ENCODE measurements at regions not wholly inside any gene's neighbourhood (a gene's known extent, or its start where the extent isn't known, plus 50 kb on each side); places are given as distances from the start of the nearest gene placed in this dataset.

GRCh38 chr2:173451118-173451517 lies 96.4 kb downstream of the CDCA7 start:
- Histone ChIP-seq H3K27me3 (peaks cover 0 to 8% (median 0%) of the 10 kb centered on the region in 7 donors), H3K27ac (no peak overlapping the region), H3K36me3 (no peaks in the 10 kb centered on the region), H3K9me3 (peaks cover 0 to 7% (median 0%) of the 10 kb centered on the region in 11 donors), H3K4me1 (peaks cover 0 to 11% (median 2%) of the 10 kb centered on the region in 9 donors), H3K4me3 (no peak overlapping the region)
- DNase-seq, result no peak
- 78 to 81% methylated on average over 8 of the region's 8 CpGs for WGBS, 2 donors
- no peak for TF ChIP-seq CTCF (IDR thresholded peaks at IDR 0.05)
- ATAC-seq, result no peak
- intact Hi-C loops (cut with DNase I), result loop anchor here in 1 of 10 donors (5.0 kb wide), 1 partner anchor 479 kb away; no protein-coding TSS in a partner anchor

- H3K27me3 ChIP-seq, result peaks cover 0 to 8% (median 0%) of the 10 kb centered on the region in 7 donors
- intact Hi-C loops (cut with DNase I), result loop anchor here in 1 of 10 donors (5.0 kb wide), 1 partner anchor 480 kb away; no protein-coding TSS in a partner anchor
- TF ChIP-seq CTCF (IDR thresholded peaks at IDR 0.05), result no peak
- no peak overlapping the region for H3K4me3 ChIP-seq
- H3K36me3 ChIP-seq, result no peaks in the 10 kb centered on the region
- DNase-seq (no peak), ATAC-seq (no peak)
- no peak overlapping the region for H3K27ac ChIP-seq
- WGBS, 2 donors, result 96% methylated on average over 4 of the region's 4 CpGs
- H3K4me1 ChIP-seq, result peaks cover 0 to 11% (median 2%) of the 10 kb centered on the region in 9 donors
- H3K9me3 ChIP-seq, result peaks cover 0 to 5% (median 0%) of the 10 kb centered on the region in 11 donors
Measured at GRCh38 chr2:173451941-173452340, 97.3 kb downstream of the CDCA7 start.

GRCh38 chr2:173452416-173452815 lies 97.7 kb downstream of the CDCA7 start:
- H3K4me1 ChIP-seq, result peaks cover 0 to 11% (median 2%) of the 10 kb centered on the region in 9 donors
- 85 to 88% methylated on average over 8 of the region's 8 CpGs for WGBS, 2 donors
- H3K9me3 ChIP-seq, result peaks cover 0 to under 1% (median 0%) of the 10 kb centered on the region in 11 donors
- intact Hi-C loops (cut with DNase I), result loop anchor here in 1 of 10 donors (5.0 kb wide), 1 partner anchor 480 kb away; no protein-coding TSS in a partner anchor
- ATAC-seq (no peak), DNase-seq (no peak)
- no peak for TF ChIP-seq CTCF (IDR thresholded peaks at IDR 0.05)
- H3K27me3 ChIP-seq, result peaks cover 0 to 8% (median 0%) of the 10 kb centered on the region in 7 donors
- H3K4me3 ChIP-seq, result no peak overlapping the region
- H3K36me3 ChIP-seq, result no peaks in the 10 kb centered on the region
- no peak overlapping the region for H3K27ac ChIP-seq

- DNase-seq, result no peak
- Histone ChIP-seq H3K4me1 (no peaks in the 10 kb centered on the region), H3K27me3 (peaks cover 0 to 10% (median under 1%) of the 10 kb centered on the region in 7 donors), H3K9me3 (no peaks in the 10 kb centered on the region), H3K36me3 (no peaks in the 10 kb centered on the region), H3K4me3 (no peak overlapping the region), H3K27ac (no peak overlapping the region)
- intact Hi-C loops (cut with DNase I), result no loop called here
- TF ChIP-seq CTCF (IDR thresholded peaks at IDR 0.05), result no peak
- no peak for ATAC-seq
- WGBS, 2 donors, result 91 to 92% methylated on average over 10 of the region's 10 CpGs
Measured at GRCh38 chr2:173456960-173457359, 102.3 kb downstream of the CDCA7 start.

Data from heart right ventricle (tissue), 16 donors.